ENCODE measurements at regions not wholly inside any gene's neighbourhood (a gene's known extent, or its start where the extent isn't known, plus 50 kb on each side); places are given as distances from the start of the nearest gene placed in this dataset.
A peak's percentile ranks its signal among the peaks of the same experiment; 100 is the strongest.
"Not testable (repeated sequence)": the region's sequence is repeated elsewhere in the genome, so short reads cannot be mapped to it uniquely, and the experiment has no call there.

- FAIRE-seq, result no peak
- Histone ChIP-seq H3K9me3 (ENCODE audit: control insufficient read depth in 2 of 2, insufficient read depth in 1 of 2, low read depth in 1 of 2, low read length in 1 of 2) (no peaks in the 10 kb centered on the region), H3K36me3 (ENCODE audit: control insufficient read depth in 3 of 3, insufficient read depth in 2 of 3, low read depth in 1 of 3, low read length in 3 of 3) (no peaks in the 10 kb centered on the region), H3K27me3 (ENCODE audit: control insufficient read depth in 3 of 3, insufficient read depth in 3 of 3, low read length in 3 of 3) (no peaks in the 10 kb centered on the region), H3K4me3 (ENCODE audit: low read depth in 1 of 3, low read length in 3 of 3) (no peak overlapping the region), H3K4me1 (ENCODE audit: control insufficient read depth in 3 of 3, insufficient read depth in 2 of 3, low read depth in 1 of 3, low read length in 2 of 3) (no peaks in the 10 kb centered on the region), H3K27ac (ENCODE audit: low read depth in 1 of 3, low read length in 2 of 3) (no peak overlapping the region)
- 74 to 84% (median 83%) methylated on average over 4 of the region's 4 CpGs for WGBS, 3 donors
- no peak for DNase-seq
Observed at GRCh38 chr5:12099296-12099695, 195.1 kb upstream of the CTNND2 start.

GRCh38 chr5:12095808-12096281 is 191.6 kb upstream of the CTNND2 start:
- DNase-seq (no peak), FAIRE-seq (no peak)
- no peak overlapping the region for H3K27ac ChIP-seq (ENCODE audit: low read depth in 1 of 3, low read length in 2 of 3)
- H3K4me1 ChIP-seq (ENCODE audit: control insufficient read depth in 3 of 3, insufficient read depth in 2 of 3, low read depth in 1 of 3, low read length in 2 of 3), result no peaks in the 10 kb centered on the region
- no peaks in the 10 kb centered on the region for H3K36me3 ChIP-seq (ENCODE audit: control insufficient read depth in 3 of 3, insufficient read depth in 2 of 3, low read depth in 1 of 3, low read length in 3 of 3)
- no peak overlapping the region for H3K4me3 ChIP-seq (ENCODE audit: low read depth in 1 of 3, low read length in 3 of 3)
- WGBS, 3 donors, result 35 to 52% (median 39%) methylated on average over 1 of the region's 1 CpG
- H3K27me3 ChIP-seq (ENCODE audit: control insufficient read depth in 3 of 3, insufficient read depth in 3 of 3, low read length in 3 of 3), result no peaks in the 10 kb centered on the region
- no peaks in the 10 kb centered on the region for H3K9me3 ChIP-seq (ENCODE audit: control insufficient read depth in 2 of 2, insufficient read depth in 1 of 2, low read depth in 1 of 2, low read length in 1 of 2)

GRCh38 chr5:12093586-12093985 is 189.3 kb upstream of the CTNND2 start:
- no peaks in the 10 kb centered on the region for H3K27me3 ChIP-seq (ENCODE audit: control insufficient read depth in 3 of 3, insufficient read depth in 3 of 3, low read length in 3 of 3)
- FAIRE-seq (no peak), DNase-seq (no peak)
- no peaks in the 10 kb centered on the region for H3K9me3 ChIP-seq (ENCODE audit: control insufficient read depth in 2 of 2, insufficient read depth in 1 of 2, low read depth in 1 of 2, low read length in 1 of 2)
- H3K4me3 ChIP-seq (ENCODE audit: low read depth in 1 of 3, low read length in 3 of 3), result no peak overlapping the region
- H3K27ac ChIP-seq (ENCODE audit: low read depth in 1 of 3, low read length in 2 of 3), result no peak overlapping the region
- no peaks in the 10 kb centered on the region for H3K4me1 ChIP-seq (ENCODE audit: control insufficient read depth in 3 of 3, insufficient read depth in 2 of 3, low read depth in 1 of 3, low read length in 2 of 3)
- no peaks in the 10 kb centered on the region for H3K36me3 ChIP-seq (ENCODE audit: control insufficient read depth in 3 of 3, insufficient read depth in 2 of 3, low read depth in 1 of 3, low read length in 3 of 3)
- WGBS, 3 donors, result 95 to 96% (median 96%) methylated on average over 6 of the region's 6 CpGs

GRCh38 chr5:12080761-12081160 is 176.5 kb upstream of the CTNND2 start:
- Histone ChIP-seq H3K27ac (ENCODE audit: low read depth in 1 of 3, low read length in 2 of 3) (no peak overlapping the region), H3K9me3 (ENCODE audit: control insufficient read depth in 2 of 2, insufficient read depth in 1 of 2, low read depth in 1 of 2, low read length in 1 of 2) (peaks cover 0 to 25% of the 10 kb centered on the region in 2 donors), H3K4me1 (ENCODE audit: control insufficient read depth in 3 of 3, insufficient read depth in 2 of 3, low read depth in 1 of 3, low read length in 2 of 3) (no peaks in the 10 kb centered on the region), H3K4me3 (ENCODE audit: low read depth in 1 of 3, low read length in 3 of 3) (no peak overlapping the region), H3K36me3 (ENCODE audit: control insufficient read depth in 3 of 3, insufficient read depth in 2 of 3, low read depth in 1 of 3, low read length in 3 of 3) (no peaks in the 10 kb centered on the region), H3K27me3 (ENCODE audit: control insufficient read depth in 3 of 3, insufficient read depth in 3 of 3, low read length in 3 of 3) (no peaks in the 10 kb centered on the region)
- DNase-seq, result no peak
- WGBS, 3 donors, result 60 to 83% (median 62%) methylated on average over 1 of the region's 1 CpG
- no peak for FAIRE-seq

GRCh38 chr5:12078286-12078685 is 174.0 kb upstream of the CTNND2 start:
- not testable (repeated sequence) for DNase-seq
- H3K9me3 ChIP-seq (ENCODE audit: control insufficient read depth in 2 of 2, insufficient read depth in 1 of 2, low read depth in 1 of 2, low read length in 1 of 2), result peaks cover 0 to 25% of the 10 kb centered on the region in 2 donors

GRCh38 chr5:12073426-12073825 is 169.2 kb upstream of the CTNND2 start:
- Histone ChIP-seq H3K4me1 (ENCODE audit: control insufficient read depth in 3 of 3, insufficient read depth in 2 of 3, low read depth in 1 of 3, low read length in 2 of 3) (no peaks in the 10 kb centered on the region), H3K27me3 (ENCODE audit: control insufficient read depth in 3 of 3, insufficient read depth in 3 of 3, low read length in 3 of 3) (no peaks in the 10 kb centered on the region), H3K4me3 (ENCODE audit: low read depth in 1 of 3, low read length in 3 of 3) (no peak overlapping the region), H3K36me3 (ENCODE audit: control insufficient read depth in 3 of 3, insufficient read depth in 2 of 3, low read depth in 1 of 3, low read length in 3 of 3) (no peaks in the 10 kb centered on the region), H3K27ac (ENCODE audit: low read depth in 1 of 3, low read length in 2 of 3) (no peak overlapping the region), H3K9me3 (ENCODE audit: control insufficient read depth in 2 of 2, insufficient read depth in 1 of 2, low read depth in 1 of 2, low read length in 1 of 2) (peaks cover 0 to 2% of the 10 kb centered on the region in 2 donors)
- no peak for FAIRE-seq
- 53% methylated on average over 3 of the region's 3 CpGs for WGBS, 3 donors
- DNase-seq, result no peak

More at GRCh38 chr5:12078286-12078685, 174.0 kb upstream of the CTNND2 start:
- not testable (repeated sequence) for H3K4me1 ChIP-seq (ENCODE audit: control insufficient read depth in 3 of 3, insufficient read depth in 2 of 3, low read depth in 1 of 3, low read length in 2 of 3); H3K4me3 ChIP-seq (ENCODE audit: low read depth in 1 of 3, low read length in 3 of 3); H3K27me3 ChIP-seq (ENCODE audit: control insufficient read depth in 3 of 3, insufficient read depth in 3 of 3, low read length in 3 of 3); H3K27ac ChIP-seq (ENCODE audit: low read depth in 1 of 3, low read length in 2 of 3); FAIRE-seq; H3K36me3 ChIP-seq (ENCODE audit: control insufficient read depth in 3 of 3, insufficient read depth in 2 of 3, low read depth in 1 of 3, low read length in 3 of 3)
- 83 to 91% (median 85%) methylated on average over 3 of the region's 3 CpGs for WGBS, 3 donors

GRCh38 chr5:12072441-12072840 is 168.2 kb upstream of the CTNND2 start:
- 63 to 79% (median 70%) methylated on average over 5 of the region's 5 CpGs for WGBS, 3 donors
- H3K9me3 ChIP-seq (ENCODE audit: control insufficient read depth in 2 of 2, insufficient read depth in 1 of 2, low read depth in 1 of 2, low read length in 1 of 2), result no peaks in the 10 kb centered on the region
- DNase-seq, result no peak
- no peaks in the 10 kb centered on the region for H3K4me1 ChIP-seq (ENCODE audit: control insufficient read depth in 3 of 3, insufficient read depth in 2 of 3, low read depth in 1 of 3, low read length in 2 of 3)
- no peaks in the 10 kb centered on the region for H3K27me3 ChIP-seq (ENCODE audit: control insufficient read depth in 3 of 3, insufficient read depth in 3 of 3, low read length in 3 of 3)
- H3K36me3 ChIP-seq (ENCODE audit: control insufficient read depth in 3 of 3, insufficient read depth in 2 of 3, low read depth in 1 of 3, low read length in 3 of 3), result no peaks in the 10 kb centered on the region
- no peak overlapping the region for H3K4me3 ChIP-seq (ENCODE audit: low read depth in 1 of 3, low read length in 3 of 3)
- no peak overlapping the region for H3K27ac ChIP-seq (ENCODE audit: low read depth in 1 of 3, low read length in 2 of 3)
- no peak for FAIRE-seq

GRCh38 chr5:12071455-12071854 is 167.2 kb upstream of the CTNND2 start:
- no peaks in the 10 kb centered on the region for H3K27me3 ChIP-seq (ENCODE audit: control insufficient read depth in 3 of 3, insufficient read depth in 3 of 3, low read length in 3 of 3)
- H3K36me3 ChIP-seq (ENCODE audit: control insufficient read depth in 3 of 3, insufficient read depth in 2 of 3, low read depth in 1 of 3, low read length in 3 of 3), result no peaks in the 10 kb centered on the region
- no peaks in the 10 kb centered on the region for H3K4me1 ChIP-seq (ENCODE audit: control insufficient read depth in 3 of 3, insufficient read depth in 2 of 3, low read depth in 1 of 3, low read length in 2 of 3)
- H3K9me3 ChIP-seq (ENCODE audit: control insufficient read depth in 2 of 2, insufficient read depth in 1 of 2, low read depth in 1 of 2, low read length in 1 of 2), result no peaks in the 10 kb centered on the region
- DNase-seq (no peak), FAIRE-seq (no peak)
- H3K4me3 ChIP-seq (ENCODE audit: low read depth in 1 of 3, low read length in 3 of 3), result no peak overlapping the region
- H3K27ac ChIP-seq (ENCODE audit: low read depth in 1 of 3, low read length in 2 of 3), result no peak overlapping the region
- WGBS, 3 donors, result 66 to 72% (median 68%) methylated on average over 2 of the region's 2 CpGs

- H3K36me3 ChIP-seq (ENCODE audit: control insufficient read depth in 3 of 3, insufficient read depth in 2 of 3, low read depth in 1 of 3, low read length in 3 of 3), result no peaks in the 10 kb centered on the region
- H3K4me3 ChIP-seq (ENCODE audit: low read depth in 1 of 3, low read length in 3 of 3), result no peak overlapping the region
- peaks cover 0 to 9% of the 10 kb centered on the region in 2 donors for H3K9me3 ChIP-seq (ENCODE audit: control insufficient read depth in 2 of 2, insufficient read depth in 1 of 2, low read depth in 1 of 2, low read length in 1 of 2)
- DNase-seq (peak; percentile 25 to 42), FAIRE-seq (peak; percentile 81)
- H3K4me1 ChIP-seq (ENCODE audit: control insufficient read depth in 3 of 3, insufficient read depth in 2 of 3, low read depth in 1 of 3, low read length in 2 of 3), result no peaks in the 10 kb centered on the region
- H3K27ac ChIP-seq (ENCODE audit: low read depth in 1 of 3, low read length in 2 of 3), result no peak overlapping the region
- WGBS, 3 donors, result 44 to 50% (median 49%) methylated on average over 5 of the region's 5 CpGs
- H3K27me3 ChIP-seq (ENCODE audit: control insufficient read depth in 3 of 3, insufficient read depth in 3 of 3, low read length in 3 of 3), result no peaks in the 10 kb centered on the region
Observed at GRCh38 chr5:12023614-12024241, 119.5 kb upstream of the CTNND2 start.

All from small intestine (tissue), 7 donors.